Mesendoderm (in vitro differentiated cells): ENCODE measurements at regions not wholly inside any gene's neighbourhood (a gene's known extent, or its start where the extent isn't known, plus 50 kb on each side); places are given as distances from the start of the nearest gene placed in this dataset.
A peak's percentile ranks its signal among the peaks of the same experiment; 100 is the strongest.

Source experiments
- DNase-seq: peaks from one replicate; pipeline ENCODE4 v3.0.0; 2013
- H2AK5ac ChIP-seq: 2 replicates; pipeline ENCODE4 v1.6.1; 2013; ENCODE audit warnings: low read length, inconsistent platforms
- H2BK120ac ChIP-seq: 2 replicates; pipeline ENCODE4 v1.6.1; 2013; ENCODE audit warnings: low read depth, mild to moderate bottlenecking, low read length, moderate library complexity, mixed read lengths
- H2BK15ac ChIP-seq: replicated peaks from 2 replicates; pipeline ENCODE4 v1.6.1; 2013; ENCODE audit warnings: low read depth, mild to moderate bottlenecking, moderate library complexity
- H2BK5ac ChIP-seq: 2 replicates; pipeline ENCODE4 v1.6.1; 2013; ENCODE audit warnings: low read length, inconsistent platforms
- H3K18ac ChIP-seq: 2 replicates; pipeline ENCODE4 v1.6.1; 2013; ENCODE audit warnings: mild to moderate bottlenecking, low read length, mixed read lengths
- H3K23ac ChIP-seq: one replicate; pipeline ENCODE4 v1.6.1; 2013; ENCODE audit warnings: low read length
- H3K27ac ChIP-seq: 2 replicates; pipeline ENCODE4 v1.5.1; 2013; ENCODE audit warnings: low read depth, mild to moderate bottlenecking, inconsistent platforms, low read length, moderate library complexity
- H3K27me3 ChIP-seq: 2 replicates; pipeline ENCODE4 v1.6.1; 2013; ENCODE audit warnings: low read length, control low read depth, mild to moderate bottlenecking, inconsistent platforms; ENCODE audit not compliant: insufficient read depth, poor library complexity
- H3K36me3 ChIP-seq: 2 replicates; pipeline ENCODE4 v1.6.1; 2013; ENCODE audit warnings: low read length, inconsistent platforms; ENCODE audit not compliant: control insufficient read depth, insufficient read depth
- H3K4ac ChIP-seq: one replicate; pipeline ENCODE4 v1.6.1; 2013; ENCODE audit warnings: low read depth, mild to moderate bottlenecking, low read length, moderate library complexity
- H3K4me1 ChIP-seq: 2 replicates; pipeline ENCODE4 v1.6.1; 2013; ENCODE audit warnings: low read depth, low read length, inconsistent platforms; ENCODE audit not compliant: control insufficient read depth
- H3K4me2 ChIP-seq: 2 replicates; pipeline ENCODE4 v1.6.1; 2013; ENCODE audit warnings: low read length
- H3K4me3 ChIP-seq: 2 replicates; pipeline ENCODE4 v1.5.1; 2013; ENCODE audit warnings: mild to moderate bottlenecking, low read length
- H3K56ac ChIP-seq: one replicate; pipeline ENCODE4 v1.6.1; 2013; ENCODE audit warnings: low read length
- H3K79me1 ChIP-seq: 2 replicates; pipeline ENCODE4 v1.6.1; 2013; ENCODE audit warnings: low read length, inconsistent platforms
- H3K79me2 ChIP-seq: 2 replicates; pipeline ENCODE4 v1.6.1; 2013; ENCODE audit warnings: mild to moderate bottlenecking, low read length; ENCODE audit not compliant: control insufficient read depth, insufficient read depth
- H3K9ac ChIP-seq: 2 replicates; pipeline ENCODE4 v1.6.1; 2013; ENCODE audit warnings: low read length, inconsistent platforms
- H4K5ac ChIP-seq: one replicate; pipeline ENCODE4 v1.6.1; 2013; ENCODE audit warnings: low read length
- H4K8ac ChIP-seq: one replicate; pipeline ENCODE4 v1.6.1; 2013; ENCODE audit warnings: low read depth, mild to moderate bottlenecking, control low read depth, low read length, moderate library complexity
- WGBS: extraction: QIAGEN DNeasy Blood & Tissue Kit; methylation state at CpG from one replicate; pipeline ENCODE4 v1.1.7; 2013; ENCODE audit warnings: low lambda C conversion rate, missing lambda C conversion rate; ENCODE audit not compliant: insufficient coverage; ENCODE audit errors: extremely low coverage; 5-methylcytosine and 5-hydroxymethylcytosine counted together

GRCh38 chr11:119481667-119482400 lies 58.9 kb upstream of the THY1 start:
- Histone ChIP-seq H3K36me3 (no peaks in the 10 kb centered on the region), H2BK120ac (no peak overlapping the region)

GRCh38 chr11:119481021-119481666 lies 58.2 kb upstream of the THY1 start:
- H3K79me1 ChIP-seq = no peaks in the 10 kb centered on the region
- peak overlapping the region; percentile 33 for H3K9ac ChIP-seq
- H2BK15ac ChIP-seq = no peak overlapping the region
- WGBS = no CpG with 5 or more reads among the region's 31 CpGs
- no peak overlapping the region for H4K8ac ChIP-seq
- H3K36me3 ChIP-seq = no peaks in the 10 kb centered on the region
- H3K4me3 ChIP-seq = no peak overlapping the region
- H3K18ac ChIP-seq = no peak overlapping the region
- no peaks in the 10 kb centered on the region for H3K79me2 ChIP-seq
- H3K4ac ChIP-seq = no peak overlapping the region
- H2AK5ac ChIP-seq = no peak overlapping the region
- no peaks in the 10 kb centered on the region for H3K27me3 ChIP-seq
- no peak overlapping the region for H2BK120ac ChIP-seq
- peak overlapping the region; percentile 42 for H3K4me2 ChIP-seq
- H2BK5ac ChIP-seq = no peak overlapping the region
- DNase-seq = peak; percentile 84
- no peak overlapping the region for H4K5ac ChIP-seq
- no peaks in the 10 kb centered on the region for H3K4me1 ChIP-seq
- no peak overlapping the region for H3K27ac ChIP-seq
- no peak overlapping the region for H3K23ac ChIP-seq
- peak overlapping the region; percentile 54 for H3K56ac ChIP-seq

More at GRCh38 chr11:119481667-119482400, 58.9 kb upstream of the THY1 start:
- no peak overlapping the region for H3K4ac ChIP-seq
- peak overlapping the region; percentile 6 for H3K23ac ChIP-seq
- H3K4me2 ChIP-seq = peak overlapping the region; percentile 42
- peak overlapping the region; percentile 54 for H3K56ac ChIP-seq
- WGBS = no CpG with 5 or more reads among the region's 22 CpGs
- H4K8ac ChIP-seq = no peak overlapping the region
- H3K27me3 ChIP-seq = no peaks in the 10 kb centered on the region
- no peak overlapping the region for H4K5ac ChIP-seq
- H2AK5ac ChIP-seq = no peak overlapping the region
- H2BK15ac ChIP-seq = no peak overlapping the region
- DNase-seq = no peak
- H3K18ac ChIP-seq = no peak overlapping the region
- no peak overlapping the region for H3K4me3 ChIP-seq
- no peak overlapping the region for H2BK5ac ChIP-seq
- H3K27ac ChIP-seq = no peak overlapping the region
- no peaks in the 10 kb centered on the region for H3K4me1 ChIP-seq
- H3K9ac ChIP-seq = peak overlapping the region; percentile 33
- H3K79me1 ChIP-seq = no peaks in the 10 kb centered on the region
- H3K79me2 ChIP-seq = no peaks in the 10 kb centered on the region

- no peak overlapping the region for H2AK5ac ChIP-seq
- DNase-seq = no peak
- H3K36me3 ChIP-seq = no peaks in the 10 kb centered on the region
- H3K4ac ChIP-seq = no peak overlapping the region
- no peaks in the 10 kb centered on the region for H3K4me1 ChIP-seq
- no peak overlapping the region for H3K4me2 ChIP-seq
- H2BK5ac ChIP-seq = no peak overlapping the region
- no peak overlapping the region for H3K23ac ChIP-seq
- H3K9ac ChIP-seq = no peak overlapping the region
- H4K5ac ChIP-seq = no peak overlapping the region
- H2BK15ac ChIP-seq = no peak overlapping the region
- no peak overlapping the region for H3K18ac ChIP-seq
- no peak overlapping the region for H3K56ac ChIP-seq
- no peak overlapping the region for H4K8ac ChIP-seq
- no CpG with 5 or more reads among the region's 11 CpGs for WGBS
- H3K27ac ChIP-seq = no peak overlapping the region
- H3K79me2 ChIP-seq = no peaks in the 10 kb centered on the region
- no peaks in the 10 kb centered on the region for H3K79me1 ChIP-seq
- H3K27me3 ChIP-seq = no peaks in the 10 kb centered on the region
- H3K4me3 ChIP-seq = no peak overlapping the region
- no peak overlapping the region for H2BK120ac ChIP-seq
Measured at GRCh38 chr11:119480380-119481020, 57.5 kb upstream of the THY1 start.

DNA sequence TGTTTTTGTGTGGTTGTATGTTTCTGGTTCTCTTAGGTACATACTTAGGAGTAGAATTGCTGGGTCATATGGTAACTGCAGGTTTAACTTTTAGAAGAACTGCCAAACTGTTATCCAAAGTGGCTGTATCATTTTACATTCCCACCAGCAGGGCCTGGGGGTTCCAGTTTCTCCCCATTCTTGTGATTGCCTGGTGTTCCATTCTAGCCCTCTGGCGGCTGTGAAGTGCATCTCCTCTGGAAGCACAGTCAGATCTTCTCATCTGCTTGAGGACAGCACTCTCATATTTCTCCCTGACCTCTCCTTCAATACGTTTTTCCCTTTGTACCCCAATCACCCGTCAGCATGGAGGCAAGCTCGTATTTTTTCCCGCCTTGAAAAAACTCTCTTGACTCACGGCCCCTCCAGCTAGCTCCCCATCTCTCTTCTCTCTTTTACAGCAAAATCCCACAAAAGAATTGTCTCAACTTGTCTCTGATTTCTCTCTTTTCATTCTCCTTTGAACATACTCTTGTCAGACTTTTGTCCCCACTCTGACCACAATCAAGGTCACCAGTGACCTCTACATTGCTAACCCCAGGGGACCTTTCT lies 56.8 kb upstream of the THY1 start:
- DNase-seq = peak; percentile 88
- Histone ChIP-seq H3K56ac (no peak overlapping the region), H3K27ac (no peak overlapping the region), H3K9ac (no peak overlapping the region), H2BK15ac (no peak overlapping the region), H3K4me3 (no peak overlapping the region), H4K8ac (no peak overlapping the region), H2AK5ac (no peak overlapping the region), H2BK5ac (no peak overlapping the region), H3K18ac (no peak overlapping the region), H3K79me2 (no peaks in the 10 kb centered on the region), H3K27me3 (no peaks in the 10 kb centered on the region), H3K4me2 (no peak overlapping the region), H3K4ac (no peak overlapping the region), H3K79me1 (no peaks in the 10 kb centered on the region), H4K5ac (no peak overlapping the region), H2BK120ac (no peak overlapping the region), H3K4me1 (no peaks in the 10 kb centered on the region), H3K23ac (no peak overlapping the region), H3K36me3 (no peaks in the 10 kb centered on the region)
- no CpG with 5 or more reads among the region's 6 CpGs for WGBS

GRCh38 chr11:119478711-119479285 lies 55.8 kb upstream of the THY1 start:
- Histone ChIP-seq H2AK5ac (no peak overlapping the region), H2BK15ac (no peak overlapping the region), H3K4ac (no peak overlapping the region), H3K79me1 (no peaks in the 10 kb centered on the region), H4K5ac (no peak overlapping the region), H3K4me2 (no peak overlapping the region), H2BK5ac (no peak overlapping the region), H3K36me3 (no peaks in the 10 kb centered on the region), H3K9ac (no peak overlapping the region), H3K27me3 (no peaks in the 10 kb centered on the region), H2BK120ac (no peak overlapping the region), H3K27ac (no peak overlapping the region), H4K8ac (no peak overlapping the region), H3K79me2 (no peaks in the 10 kb centered on the region), H3K4me1 (no peaks in the 10 kb centered on the region), H3K18ac (no peak overlapping the region), H3K23ac (no peak overlapping the region), H3K4me3 (no peak overlapping the region), H3K56ac (no peak overlapping the region)
- no CpG with 5 or more reads among the region's 4 CpGs for WGBS
- DNase-seq = peak; percentile 51
